C4-2B (cell line): ENCODE measurements at regions not wholly inside any gene's neighbourhood (a gene's known extent, or its start where the extent isn't known, plus 50 kb on each side); places are given as distances from the start of the nearest gene placed in this dataset.

ENCODE experiments used
- CTCF ChIP-seq: fragments of 450-650 bp; conservative IDR thresholded peaks from 2 replicates; pipeline ENCODE4 v1.5.1; 2017; ENCODE audit warnings: mild to moderate bottlenecking
- ZFX ChIP-seq: fragments of 450-650 bp; IDR thresholded peaks from 2 replicates; pipeline ENCODE4 v1.6.1; 2017

- TF ChIP-seq CTCF (no peak), ZFX (no peak)
Measured at GRCh38 chr11:101803651-101804050, 111.2 kb upstream of the CEP126 start.
